Natural killer cell treated with Interleukin-12 subunit alpha and Interleukin-12 subunit beta and Interleukin-15 and Interleukin-18, amount 100 ng/mL, for 72 hours (primary cell): ENCODE measurements at regions not wholly inside any gene's neighbourhood (a gene's known extent, or its start where the extent isn't known, plus 50 kb on each side); places are given as distances from the start of the nearest gene placed in this dataset.

Source experiments
- ATAC-seq, 2 donors: fragments of 150-1000 bp; cut with Tn5 transposase in 1 of 2; sonication (Bioruptor Pico), chemical (Tn5 transposase) in 1 of 2; 2 replicates each; pipeline ENCODE4 v1.10.0; 2021
- DNase-seq: peaks from one replicate; pipeline ENCODE4 v3.0.0; 2022; ENCODE audit warnings: low spot score
- H3K27ac Mint-ChIP-seq, 2 donors: 1 replicate in 1 of 2; 2 replicates in 1 of 2; pipeline ENCODE4 v1.8.0; 2022; ENCODE audit warnings: mixed read lengths in 2 of 2, mild to moderate bottlenecking in 1 of 2, moderate library complexity in 1 of 2
- H3K27me3 Mint-ChIP-seq, 2 donors: 1 replicate in 1 of 2; 2 replicates in 1 of 2; pipeline ENCODE4 v1.8.0; 2022; ENCODE audit warnings: mixed read lengths in 2 of 2
- H3K36me3 Mint-ChIP-seq: one replicate; pipeline ENCODE4 v1.8.0; 2022; ENCODE audit warnings: mixed read lengths
- H3K4me1 Mint-ChIP-seq, 2 donors: 1 replicate in 1 of 2; 2 replicates in 1 of 2; pipeline ENCODE4 v1.8.0; 2022; ENCODE audit warnings: low read depth in 2 of 2, mixed read lengths in 2 of 2, mild to moderate bottlenecking in 1 of 2
- H3K4me3 Mint-ChIP-seq: one replicate; pipeline ENCODE4 v1.8.0; 2022; ENCODE audit warnings: mixed read lengths
- H3K9me3 Mint-ChIP-seq: 2 replicates; pipeline ENCODE4 v1.8.0; 2022; ENCODE audit warnings: mixed read lengths

- no peaks in the 10 kb centered on the region for H3K27me3 Mint-ChIP-seq
- DNase-seq, result no peak
- no peak overlapping the region for H3K4me3 Mint-ChIP-seq
- peak in 1 of 2 donors; percentile 43 for ATAC-seq
- peak overlapping the region in 1 of 2 donors; percentile 69 for H3K27ac Mint-ChIP-seq
- H3K9me3 Mint-ChIP-seq, result no peaks in the 10 kb centered on the region
- H3K36me3 Mint-ChIP-seq, result no peaks in the 10 kb centered on the region
- peaks cover 32 to 65% of the 10 kb centered on the region in 2 donors for H3K4me1 Mint-ChIP-seq
Observed at GRCh38 chr18:46419391-46420141, 237.5 kb downstream of the LOXHD1 start.

- no peaks in the 10 kb centered on the region for H3K9me3 Mint-ChIP-seq
- peaks cover 26 to 61% of the 10 kb centered on the region in 2 donors for H3K4me1 Mint-ChIP-seq
- H3K27me3 Mint-ChIP-seq, result no peaks in the 10 kb centered on the region
- DNase-seq (no peak), ATAC-seq (no peak)
- no peak overlapping the region for H3K4me3 Mint-ChIP-seq
- no peaks in the 10 kb centered on the region for H3K36me3 Mint-ChIP-seq
- peak overlapping the region in 1 of 2 donors; percentile 44 for H3K27ac Mint-ChIP-seq
Observed at GRCh38 chr18:46421973-46422551, 235.0 kb downstream of the LOXHD1 start.

- DNase-seq (no peak), ATAC-seq (no peak)
- H3K36me3 Mint-ChIP-seq, result no peaks in the 10 kb centered on the region
Observed at GRCh38 chr18:46422552-46423055, 234.4 kb downstream of the LOXHD1 start.

GRCh38 chr18:46423226-46423805 lies 233.7 kb downstream of the LOXHD1 start:
- ATAC-seq (no peak), DNase-seq (no peak)
- H3K27ac Mint-ChIP-seq, result peak overlapping the region in 1 of 2 donors; percentile 44
- peaks cover 21 to 56% of the 10 kb centered on the region in 2 donors for H3K4me1 Mint-ChIP-seq
- no peaks in the 10 kb centered on the region for H3K27me3 Mint-ChIP-seq
- no peaks in the 10 kb centered on the region for H3K9me3 Mint-ChIP-seq
- no peak overlapping the region for H3K4me3 Mint-ChIP-seq
- H3K36me3 Mint-ChIP-seq, result no peaks in the 10 kb centered on the region

More at GRCh38 chr18:46422552-46423055, 234.4 kb downstream of the LOXHD1 start:
- no peaks in the 10 kb centered on the region for H3K27me3 Mint-ChIP-seq
- no peaks in the 10 kb centered on the region for H3K9me3 Mint-ChIP-seq
- H3K4me1 Mint-ChIP-seq, result peaks cover 21 to 56% of the 10 kb centered on the region in 2 donors
- peak overlapping the region in 1 of 2 donors; percentile 44 for H3K27ac Mint-ChIP-seq
- H3K4me3 Mint-ChIP-seq, result no peak overlapping the region

GRCh38 chr18:46424898-46425297 lies 232.1 kb downstream of the LOXHD1 start:
- no peak overlapping the region for H3K4me3 Mint-ChIP-seq
- DNase-seq, result no peak
- H3K27me3 Mint-ChIP-seq, result no peaks in the 10 kb centered on the region
- H3K9me3 Mint-ChIP-seq, result no peaks in the 10 kb centered on the region
- H3K36me3 Mint-ChIP-seq, result no peaks in the 10 kb centered on the region
- ATAC-seq, result no peak
- H3K4me1 Mint-ChIP-seq, result peaks cover 17 to 43% of the 10 kb centered on the region in 2 donors
- H3K27ac Mint-ChIP-seq, result no peak overlapping the region

- no peak for DNase-seq
- Mint-ChIP-seq H3K9me3 (no peaks in the 10 kb centered on the region), H3K27ac (peak overlapping the region in 1 of 2 donors; percentile 57), H3K4me3 (no peak overlapping the region), H3K27me3 (no peaks in the 10 kb centered on the region), H3K36me3 (no peaks in the 10 kb centered on the region), H3K4me1 (peaks cover 17 to 45% of the 10 kb centered on the region in 2 donors)
- no peak for ATAC-seq
Observed at GRCh38 chr18:46425511-46425910, 231.5 kb downstream of the LOXHD1 start.

- H3K27me3 Mint-ChIP-seq, result no peaks in the 10 kb centered on the region
- no peak for DNase-seq
- peak overlapping the region in 1 of 2 donors; percentile 57 for H3K27ac Mint-ChIP-seq
- no peak overlapping the region for H3K4me3 Mint-ChIP-seq
- H3K4me1 Mint-ChIP-seq, result peaks cover 16 to 46% of the 10 kb centered on the region in 2 donors
- ATAC-seq, result no peak
- no peaks in the 10 kb centered on the region for H3K9me3 Mint-ChIP-seq
- no peaks in the 10 kb centered on the region for H3K36me3 Mint-ChIP-seq
Observed at GRCh38 chr18:46426021-46426678, 230.9 kb downstream of the LOXHD1 start.

- Mint-ChIP-seq H3K9me3 (no peaks in the 10 kb centered on the region), H3K27ac (peak overlapping the region in 1 of 2 donors; percentile 57), H3K4me3 (no peak overlapping the region), H3K36me3 (no peaks in the 10 kb centered on the region), H3K27me3 (no peaks in the 10 kb centered on the region), H3K4me1 (peaks cover 12 to 44% of the 10 kb centered on the region in 2 donors)
- DNase-seq (no peak), ATAC-seq (no peak)
Observed at GRCh38 chr18:46426679-46427047, 230.4 kb downstream of the LOXHD1 start.
